Stimulated activated CD4-positive, alpha-beta T cell treated with anti-CD3 and anti-CD28 coated beads, Interleukin-1b, Interleukin-23, amount 100 ng/mL, for 24 hours (primary cell): ENCODE measurements at regions not wholly inside any gene's neighbourhood (a gene's known extent, or its start where the extent isn't known, plus 50 kb on each side); places are given as distances from the start of the nearest gene placed in this dataset.

ENCODE experiments used
- DNase-seq, 4 experiments: peaks; one replicate each; pipeline ENCODE4 v3.0.0-alpha.2; 2020; ENCODE audit warnings: low read depth in 4 of 4, low spot score in 1 of 4

DNA sequence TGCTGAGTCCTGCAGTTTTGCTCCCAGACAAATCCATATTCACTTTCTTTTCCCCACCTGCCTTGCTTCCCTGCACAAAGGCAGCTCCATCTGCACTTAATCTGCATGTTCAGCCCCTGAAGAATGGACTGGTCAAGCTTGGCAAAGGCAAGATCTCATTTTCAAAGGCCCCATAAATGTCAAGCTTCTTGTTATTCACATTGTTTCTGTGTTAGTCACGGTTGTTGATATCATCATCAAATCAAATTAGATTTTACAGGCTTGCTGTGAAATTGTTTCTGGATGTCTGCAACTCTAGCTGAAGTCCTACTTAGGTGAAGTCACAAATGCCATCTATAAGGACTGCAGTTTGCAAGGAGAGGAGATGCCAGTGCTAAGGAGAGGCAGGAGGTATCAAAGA is 91.0 kb downstream of the GPAM start:
- DNase-seq = no peak

DNA sequence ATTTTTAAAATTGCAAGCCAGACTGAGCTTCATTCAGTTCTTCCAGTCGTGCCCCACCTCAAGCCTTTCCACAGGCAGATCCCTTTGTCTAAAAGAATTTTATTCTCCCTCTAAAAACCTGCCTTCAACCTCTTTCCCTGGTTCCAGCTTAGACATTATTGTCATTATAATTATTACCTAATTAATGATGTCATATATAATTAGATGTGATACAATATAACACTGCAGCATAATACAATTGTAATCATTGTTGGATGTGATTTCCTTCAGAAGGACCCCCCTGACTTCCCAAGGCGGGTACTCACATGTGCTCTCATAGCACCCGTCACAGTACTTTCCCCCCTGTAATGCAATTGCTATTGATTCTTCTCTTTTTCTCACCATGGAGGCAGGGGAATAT is 88.6 kb downstream of the GPAM start:
- no peak for DNase-seq

DNA sequence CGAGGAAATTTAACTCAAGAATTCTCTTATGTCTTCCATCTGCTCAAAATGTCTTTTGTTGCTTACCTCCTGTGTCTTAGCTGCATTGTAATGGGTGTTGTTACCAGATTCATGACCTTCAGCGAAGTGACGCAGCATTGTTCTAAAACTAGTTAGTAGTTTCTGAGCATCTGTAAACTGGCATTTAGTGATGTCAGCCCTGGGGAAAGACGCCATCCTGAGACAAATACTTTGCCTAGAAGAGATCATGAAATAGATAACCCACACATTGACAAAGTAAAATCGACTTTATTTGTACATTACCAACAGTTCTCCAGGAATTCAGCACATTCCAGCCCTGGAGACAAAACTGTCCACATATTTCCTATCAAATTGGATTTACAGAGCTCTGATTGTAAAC is 87.8 kb downstream of the GPAM start:
- DNase-seq = no peak

DNA sequence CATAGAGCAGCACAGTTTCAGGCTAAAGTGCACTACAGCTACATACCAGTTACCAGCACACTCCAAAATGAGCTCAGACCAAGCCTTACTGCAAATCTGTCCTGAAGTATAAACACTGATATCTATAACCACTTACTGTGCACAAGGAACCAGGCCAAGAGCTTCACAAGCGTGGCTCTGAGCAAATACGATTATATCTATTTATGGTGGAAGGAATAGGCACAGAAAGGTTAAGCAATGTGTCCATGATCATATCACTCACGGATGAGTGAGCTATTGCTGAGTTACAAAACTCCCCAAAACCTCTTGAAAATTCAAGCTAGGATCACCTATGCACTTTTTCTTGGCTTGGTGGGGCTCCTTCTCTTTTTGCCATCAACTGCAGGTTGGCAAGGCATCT is 84.9 kb downstream of the GPAM start:
- no peak for DNase-seq
